HG03045 (cell line): ENCODE measurements at regions not wholly inside any gene's neighbourhood (a gene's known extent, or its start where the extent isn't known, plus 50 kb on each side); places are given as distances from the start of the nearest gene placed in this dataset.
"Not testable (repeated sequence)": the region's sequence is repeated elsewhere in the genome, so short reads cannot be mapped to it uniquely, and the experiment has no call there.

Experiments
- ATAC-seq: cut with Tn5 transposase; IDR thresholded peaks from one replicate; pipeline ENCODE4 v1.9.1; 2021; ENCODE audit warnings: mild to moderate bottlenecking, moderate library complexity; ENCODE audit not compliant: unreplicated experiment

DNA sequence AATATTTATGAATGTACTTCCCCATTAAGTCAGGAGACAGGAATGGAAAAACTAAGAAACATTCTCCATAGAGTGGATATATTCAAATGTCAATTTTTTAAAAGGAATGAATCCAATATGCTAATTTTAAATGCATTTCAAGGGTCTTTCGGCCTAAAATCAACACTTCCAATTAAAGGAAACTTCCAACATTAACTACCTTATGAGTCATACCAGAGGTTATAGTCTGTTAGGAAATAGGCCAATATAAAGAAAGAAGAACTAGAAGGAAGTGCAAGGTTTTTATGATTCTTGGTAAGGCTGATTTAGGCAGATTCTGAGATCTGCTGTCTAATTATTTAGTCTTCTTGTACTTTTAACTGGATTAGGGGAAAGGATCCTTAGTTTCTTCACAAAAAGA is 260.1 kb upstream of the EDNRA start:
- ATAC-seq: no peak

GRCh38 chr4:147222906-147223305 is 258.0 kb upstream of the EDNRA start:
- ATAC-seq: no peak

DNA sequence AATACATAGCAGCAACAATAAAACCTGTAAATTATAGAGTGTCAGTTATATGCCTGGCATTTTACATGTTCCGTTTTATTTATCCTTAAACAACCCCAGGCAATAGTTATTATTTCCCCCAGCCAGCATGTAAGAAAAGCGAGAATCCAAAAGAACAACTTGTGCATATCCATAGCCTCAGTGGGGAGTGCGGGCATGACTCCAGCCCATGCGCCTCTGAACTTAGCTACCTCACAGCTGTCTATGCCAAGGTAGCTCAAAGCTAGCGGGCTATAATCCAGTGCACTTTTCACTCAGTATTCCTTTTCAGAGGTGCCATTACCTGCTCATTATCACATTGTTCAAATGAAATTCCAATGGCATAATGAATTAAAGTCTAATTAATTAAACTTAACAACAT is 257.3 kb upstream of the EDNRA start:
- ATAC-seq: no peak

GRCh38 chr4:147236806-147237205 is 244.1 kb upstream of the EDNRA start:
- no peak for ATAC-seq

DNA sequence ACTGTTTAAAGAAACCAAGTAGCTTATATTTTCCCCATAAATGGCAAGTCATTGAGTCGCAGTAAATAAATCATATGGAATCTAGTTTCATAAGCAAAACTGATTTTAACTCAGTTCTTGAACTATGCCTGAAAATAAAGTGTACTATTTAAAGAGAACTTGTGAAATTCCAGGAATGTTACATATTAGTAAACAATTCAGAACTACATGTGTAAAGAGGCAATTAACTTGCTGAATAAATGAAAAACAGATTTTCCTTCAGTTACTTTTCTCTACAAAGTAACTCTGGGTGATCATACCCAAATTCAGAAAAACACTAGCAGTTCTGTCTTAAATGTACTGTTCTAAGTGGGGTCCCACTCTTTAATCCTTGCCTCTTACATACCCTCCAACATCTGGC is 236.1 kb upstream of the EDNRA start:
- ATAC-seq: no peak

GRCh38 chr4:147246096-147246495 is 234.8 kb upstream of the EDNRA start:
- no peak for ATAC-seq

DNA sequence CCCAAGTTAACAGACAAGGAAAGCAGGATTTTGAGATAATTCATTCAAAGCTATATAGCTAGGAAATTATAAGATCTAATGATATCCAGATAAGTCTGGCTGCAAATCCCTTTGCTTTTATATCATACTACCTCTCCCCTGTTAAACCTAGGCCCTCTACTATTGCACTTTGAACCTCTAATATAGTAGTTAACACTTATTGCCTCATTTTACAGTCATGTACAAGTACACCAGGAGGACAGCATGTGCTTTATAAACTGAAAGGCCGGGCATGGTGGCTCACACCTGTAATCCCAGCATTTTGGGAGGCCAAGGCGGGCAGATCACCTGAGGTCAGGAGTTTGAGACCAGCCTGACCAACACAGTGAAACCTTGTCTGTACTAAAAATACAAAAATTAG is 234.4 kb upstream of the EDNRA start:
- not testable (repeated sequence) for ATAC-seq

- ATAC-seq: no peak
Observed at GRCh38 chr4:147247579-147247978, 233.3 kb upstream of the EDNRA start.

DNA sequence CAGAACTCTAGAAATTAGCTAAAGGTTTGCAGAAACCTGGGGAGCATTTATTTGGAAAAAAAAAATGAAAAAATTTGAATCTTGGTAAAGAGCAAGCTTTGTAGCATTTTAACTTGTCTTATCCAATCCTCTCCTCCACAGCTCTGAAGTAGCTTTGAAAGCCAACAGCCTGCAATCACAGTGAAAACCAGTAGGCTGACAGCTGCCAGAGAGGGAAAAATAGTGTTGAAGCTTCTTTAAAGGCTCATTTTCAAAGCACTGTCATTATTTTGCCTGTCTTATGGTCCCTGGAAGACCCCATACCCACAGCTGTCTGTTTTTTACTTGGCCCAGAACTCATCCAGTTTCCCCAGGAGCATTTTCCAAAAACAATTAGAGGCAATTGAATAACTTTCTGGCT is 230.8 kb upstream of the EDNRA start:
- ATAC-seq: no peak

GRCh38 chr4:147255268-147255667 is 225.6 kb upstream of the EDNRA start:
- ATAC-seq: not testable (repeated sequence)

DNA sequence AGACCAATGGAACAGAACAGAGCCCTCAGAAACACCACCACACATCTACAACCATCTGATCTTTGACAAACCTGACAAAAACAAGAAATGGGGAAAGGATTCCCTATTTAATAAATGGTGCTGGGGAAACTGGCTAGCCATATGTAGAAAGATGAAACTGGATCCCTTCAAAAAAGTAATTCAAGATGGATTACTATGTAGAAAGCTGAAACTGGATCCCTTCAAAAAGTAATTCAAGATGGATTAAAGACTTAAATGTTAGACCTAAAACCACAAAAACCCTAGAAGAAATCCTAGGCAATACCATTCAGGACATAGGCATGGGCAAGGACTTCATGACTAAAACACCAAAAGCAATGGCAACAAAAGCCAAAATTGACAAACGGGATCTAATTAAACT is 221.6 kb upstream of the EDNRA start:
- ATAC-seq: not testable (repeated sequence)

DNA sequence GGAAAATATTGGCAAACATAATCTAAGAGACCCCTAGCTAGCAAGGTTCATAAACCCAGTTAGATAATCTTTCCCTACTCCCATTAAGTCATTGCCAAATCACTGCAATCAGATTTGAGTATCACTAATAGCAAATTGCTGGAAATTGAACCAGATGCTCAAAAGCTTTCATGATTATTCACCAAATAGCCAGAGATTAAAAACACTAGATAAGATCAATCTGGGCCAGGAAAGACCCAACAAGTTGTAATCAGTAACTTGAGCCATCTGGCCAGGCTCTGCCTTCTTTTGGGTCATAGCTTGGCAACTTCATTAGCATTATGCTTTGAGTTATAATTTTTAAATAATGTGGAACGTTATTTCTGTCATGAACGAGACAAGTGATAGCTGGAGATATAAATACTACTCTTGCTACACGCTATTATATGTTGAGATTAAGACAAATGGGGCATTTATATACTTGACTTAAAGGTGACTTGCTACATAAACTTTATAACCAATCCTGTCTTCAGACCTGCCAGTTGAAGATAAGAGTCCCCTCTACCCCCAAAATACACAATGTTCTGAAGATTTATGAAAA is 196.6 kb upstream of the EDNRA start:
- ATAC-seq: no peak

- no peak for ATAC-seq
Observed at GRCh38 chr4:147284935-147285334, 196.0 kb upstream of the EDNRA start.

DNA sequence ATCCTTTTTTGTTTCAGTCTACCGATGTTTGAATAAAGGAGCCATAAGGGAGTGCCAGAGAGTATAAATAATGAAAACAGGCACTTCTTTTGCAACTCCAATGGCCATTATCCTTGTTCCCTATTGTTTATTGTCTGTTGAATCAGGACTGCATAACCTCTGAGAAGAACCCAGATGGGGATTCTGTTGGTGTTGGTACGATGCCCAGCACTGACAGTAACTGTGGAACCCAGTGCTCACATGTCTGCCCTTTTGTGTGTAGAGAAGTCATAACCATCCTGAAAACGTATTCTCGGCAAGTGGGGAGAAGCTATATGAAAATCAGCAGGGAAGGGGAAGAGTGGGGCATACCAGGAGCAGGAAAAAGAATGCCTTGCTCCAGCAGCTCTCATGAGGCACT is 195.1 kb upstream of the EDNRA start:
- no peak for ATAC-seq

DNA sequence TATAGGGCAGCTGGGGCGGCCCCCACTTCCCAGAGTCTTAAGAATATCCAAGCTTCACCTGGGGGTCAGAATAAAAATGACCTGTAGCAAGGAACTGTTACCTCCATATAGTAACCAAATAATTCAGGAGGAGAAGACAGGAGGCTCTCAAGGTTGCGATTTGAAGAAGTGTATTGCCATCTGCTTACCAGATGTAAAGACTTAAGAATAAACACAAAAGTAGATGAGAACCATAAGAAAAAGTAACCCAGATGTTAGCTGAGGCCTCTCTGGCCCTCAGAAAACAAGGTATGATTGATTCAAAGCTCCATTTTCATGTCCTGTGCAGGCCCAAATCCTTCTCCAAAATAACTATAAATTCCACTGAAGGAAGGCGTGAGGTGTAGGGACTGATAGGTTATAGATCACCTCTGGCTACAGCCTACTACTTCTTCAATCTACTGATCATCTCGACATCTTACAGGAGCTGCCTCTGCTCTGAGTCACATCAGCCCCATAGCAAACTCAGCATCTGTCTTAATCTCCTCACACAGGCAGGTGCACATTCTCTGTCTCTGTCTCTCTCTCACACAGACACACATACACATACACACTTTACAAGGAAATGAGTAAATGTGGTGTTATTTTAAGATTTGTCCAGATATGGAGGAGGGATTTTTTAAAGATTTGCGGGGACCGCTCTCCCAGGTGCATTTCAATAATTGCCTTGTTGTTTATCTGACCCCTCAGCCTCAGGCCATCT is 193.9 kb upstream of the EDNRA start:
- ATAC-seq: no peak

DNA sequence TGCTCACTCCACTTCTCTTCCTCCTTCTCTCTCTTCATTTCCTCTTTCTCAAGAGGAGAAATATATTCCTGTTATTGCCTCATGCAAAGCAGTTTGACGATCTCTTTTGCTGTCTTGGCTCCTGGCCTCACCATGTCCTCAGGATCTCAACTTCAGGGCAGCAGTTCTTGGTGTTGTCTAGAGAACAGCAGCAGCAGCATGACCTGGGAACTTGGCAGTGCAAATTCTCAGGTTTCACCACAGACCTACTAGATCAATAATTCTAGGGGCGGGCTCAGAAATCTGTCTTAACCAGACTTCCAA is 193.4 kb upstream of the EDNRA start:
- ATAC-seq: no peak

- no peak for ATAC-seq
Observed at GRCh38 chr4:147288512-147288911, 192.4 kb upstream of the EDNRA start.

DNA sequence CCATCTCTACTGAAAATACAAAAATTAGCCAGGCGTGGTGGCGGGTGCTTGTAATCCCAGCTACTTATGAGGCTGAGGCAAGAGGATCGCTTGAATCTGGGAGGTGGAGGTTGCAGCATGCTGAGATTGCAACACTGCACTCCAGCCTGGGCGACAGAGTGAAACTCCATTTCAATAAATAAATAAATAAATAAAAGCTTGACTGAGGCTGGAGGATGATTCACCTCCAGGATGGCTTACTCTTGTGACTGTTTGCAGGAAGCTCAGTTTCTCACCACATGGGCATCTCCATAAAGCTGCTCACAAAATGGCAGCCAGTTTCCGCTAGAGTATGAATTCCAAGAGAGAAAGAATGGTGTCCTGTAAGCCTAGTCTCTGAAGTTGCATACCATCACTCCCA is 191.7 kb upstream of the EDNRA start:
- ATAC-seq: no peak

DNA sequence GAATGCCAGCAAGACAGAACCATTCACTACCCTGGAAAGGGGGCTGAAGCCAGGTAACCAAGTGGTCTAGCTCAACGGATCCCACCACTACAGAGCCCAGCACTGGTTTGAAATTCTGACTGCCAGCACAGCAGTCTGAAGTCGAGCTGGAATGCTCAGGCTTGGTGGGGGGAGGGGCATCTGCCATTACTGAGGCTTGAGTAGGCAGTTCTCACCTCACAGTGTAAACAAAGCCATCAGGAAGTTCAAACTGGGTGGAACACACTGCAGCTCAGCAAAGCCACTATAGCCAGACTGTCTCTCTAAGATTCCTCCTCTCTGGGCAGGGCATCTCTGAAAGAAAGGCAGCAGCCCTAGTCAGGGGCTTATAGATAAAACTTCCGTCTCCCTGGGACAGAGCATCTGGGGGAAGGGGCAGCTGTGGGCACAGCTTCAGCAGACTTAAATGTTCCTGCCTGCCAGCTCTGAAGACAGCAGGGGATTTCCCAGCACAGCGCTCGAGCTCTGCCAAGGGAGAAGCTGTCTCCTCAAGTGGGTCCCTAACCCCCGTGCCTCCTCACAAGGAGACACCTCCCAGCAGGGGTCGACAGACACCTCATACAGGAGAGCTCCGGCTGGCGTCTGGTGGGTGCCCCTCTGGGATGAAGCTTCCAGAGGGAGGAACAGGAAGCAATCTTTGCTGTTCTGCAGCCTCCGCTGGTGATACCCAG is 188.1 kb upstream of the EDNRA start:
- not testable (repeated sequence) for ATAC-seq

- not testable (repeated sequence) for ATAC-seq
Observed at GRCh38 chr4:147293314-147293677, 187.6 kb upstream of the EDNRA start.

GRCh38 chr4:147299205-147299604 is 181.7 kb upstream of the EDNRA start:
- no peak for ATAC-seq

GRCh38 chr4:147303174-147303872 is 177.6 kb upstream of the EDNRA start:
- no peak for ATAC-seq
